ENCODE measurements at regions not wholly inside any gene's neighbourhood (a gene's known extent, or its start where the extent isn't known, plus 50 kb on each side); places are given as distances from the start of the nearest gene placed in this dataset.

- Mint-ChIP-seq H3K9me3 (no peaks in the 10 kb centered on the region), H3K27me3 (ENCODE audit: insufficient read depth) (no peaks in the 10 kb centered on the region), H3K36me3 (ENCODE audit: low read depth) (no peaks in the 10 kb centered on the region), H3K4me1 (no peaks in the 10 kb centered on the region), H3K4me3 (no peak overlapping the region), H3K27ac (no peak overlapping the region)
- H3K4me1 ChIP-seq (ENCODE audit: control insufficient read depth, insufficient read depth, low read length), result no peaks in the 10 kb centered on the region
- DNase-seq, result no peak
- H3K9ac ChIP-seq (ENCODE audit: extremely low read depth, low read length, poor library complexity, severe bottlenecking), result no peak overlapping the region
- TF ChIP-seq CTCF (conservative IDR thresholded peaks at IDR 0.05), result no peak
- H3K27ac ChIP-seq (ENCODE audit: low read depth, low read length), result no peak overlapping the region
- no peaks in the 10 kb centered on the region for H3K36me3 ChIP-seq (ENCODE audit: control insufficient read depth, insufficient read depth, low read length)
- no peak overlapping the region for H3K4me3 ChIP-seq (ENCODE audit: low read length)
- H3K27me3 ChIP-seq (ENCODE audit: control insufficient read depth, insufficient read depth, low read length, poor library complexity, severe bottlenecking), result no peaks in the 10 kb centered on the region
- WGBS, 2 experiments (ENCODE audit: insufficient coverage in 1 of 2, insufficient read length in 1 of 2), result 95 to 96% methylated on average over 3 to 4 of the region's 4 CpGs
- H3K9me3 ChIP-seq (ENCODE audit: control insufficient read depth, low read length), result no peaks in the 10 kb centered on the region
Measured at GRCh38 chr3:5579946-5580345, 392.4 kb downstream of the EDEM1 start.

DNA sequence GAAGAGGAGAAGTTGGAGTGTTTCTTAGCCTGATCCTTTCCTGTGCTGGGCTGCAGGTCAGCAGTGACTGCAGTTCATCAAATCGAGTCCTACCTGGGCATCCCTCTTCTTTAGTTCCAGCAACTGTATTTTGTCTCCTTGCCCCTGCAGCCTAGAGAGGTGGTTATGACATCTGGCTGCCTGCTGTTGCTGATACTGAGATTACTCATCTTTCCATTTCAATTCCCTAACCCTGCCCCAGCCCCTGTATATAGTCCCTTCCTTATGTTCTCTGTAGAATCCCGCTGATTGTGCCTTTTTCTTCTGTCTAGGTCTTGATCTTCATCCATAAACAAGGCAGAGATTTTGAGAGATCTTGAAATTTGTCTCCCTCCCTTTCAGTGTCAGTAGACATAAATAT lies 393.3 kb downstream of the EDEM1 start:
- Mint-ChIP-seq H3K4me1 (no peaks in the 10 kb centered on the region), H3K9me3 (no peaks in the 10 kb centered on the region), H3K27ac (no peak overlapping the region), H3K4me3 (no peak overlapping the region), H3K27me3 (ENCODE audit: insufficient read depth) (no peaks in the 10 kb centered on the region), H3K36me3 (ENCODE audit: low read depth) (no peaks in the 10 kb centered on the region)
- no peak for DNase-seq
- H3K9ac ChIP-seq (ENCODE audit: extremely low read depth, low read length, poor library complexity, severe bottlenecking), result no peak overlapping the region
- no peak overlapping the region for H3K27ac ChIP-seq (ENCODE audit: low read depth, low read length)
- WGBS, 2 experiments (ENCODE audit: insufficient coverage in 1 of 2, insufficient read length in 1 of 2), result 85 to 88% methylated on average over 2 of the region's 2 CpGs
- H3K36me3 ChIP-seq (ENCODE audit: control insufficient read depth, insufficient read depth, low read length), result no peaks in the 10 kb centered on the region
- no peaks in the 10 kb centered on the region for H3K9me3 ChIP-seq (ENCODE audit: control insufficient read depth, low read length)
- no peaks in the 10 kb centered on the region for H3K4me1 ChIP-seq (ENCODE audit: control insufficient read depth, insufficient read depth, low read length)
- no peak overlapping the region for H3K4me3 ChIP-seq (ENCODE audit: low read length)
- TF ChIP-seq CTCF (conservative IDR thresholded peaks at IDR 0.05), result no peak
- no peaks in the 10 kb centered on the region for H3K27me3 ChIP-seq (ENCODE audit: control insufficient read depth, insufficient read depth, low read length, poor library complexity, severe bottlenecking)

DNA sequence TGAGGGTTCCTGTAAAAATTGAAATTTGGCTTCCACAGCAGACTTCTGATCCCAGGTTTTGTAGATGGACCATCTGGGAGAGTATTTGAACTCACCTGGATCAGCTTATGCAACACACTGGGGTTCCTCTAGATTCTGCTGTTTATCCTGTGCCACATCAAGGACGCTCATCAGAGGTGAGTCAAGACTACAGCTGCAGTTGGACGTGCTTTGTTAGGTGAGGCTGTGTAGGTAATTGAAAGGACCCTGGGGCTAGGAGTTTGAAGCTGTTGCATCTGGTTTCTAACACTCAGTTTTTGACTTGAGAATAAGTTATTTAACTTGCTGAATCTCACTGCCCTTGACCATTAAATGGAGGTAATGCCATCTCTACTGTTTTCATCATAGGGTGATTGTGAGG lies 394.2 kb downstream of the EDEM1 start:
- Mint-ChIP-seq H3K4me1 (no peaks in the 10 kb centered on the region), H3K4me3 (no peak overlapping the region), H3K27ac (no peak overlapping the region), H3K36me3 (ENCODE audit: low read depth) (no peaks in the 10 kb centered on the region), H3K9me3 (no peaks in the 10 kb centered on the region), H3K27me3 (ENCODE audit: insufficient read depth) (no peaks in the 10 kb centered on the region)
- WGBS, 2 experiments (ENCODE audit: insufficient coverage in 1 of 2, insufficient read length in 1 of 2), result 91 to 100% methylated on average over 2 of the region's 2 CpGs
- H3K27ac ChIP-seq (ENCODE audit: low read depth, low read length), result no peak overlapping the region
- no peaks in the 10 kb centered on the region for H3K4me1 ChIP-seq (ENCODE audit: control insufficient read depth, insufficient read depth, low read length)
- H3K4me3 ChIP-seq (ENCODE audit: low read length), result no peak overlapping the region
- no peak for TF ChIP-seq CTCF (conservative IDR thresholded peaks at IDR 0.05)
- no peak overlapping the region for H3K9ac ChIP-seq (ENCODE audit: extremely low read depth, low read length, poor library complexity, severe bottlenecking)
- no peaks in the 10 kb centered on the region for H3K9me3 ChIP-seq (ENCODE audit: control insufficient read depth, low read length)
- no peak for DNase-seq
- no peaks in the 10 kb centered on the region for H3K36me3 ChIP-seq (ENCODE audit: control insufficient read depth, insufficient read depth, low read length)
- H3K27me3 ChIP-seq (ENCODE audit: control insufficient read depth, insufficient read depth, low read length, poor library complexity, severe bottlenecking), result no peaks in the 10 kb centered on the region

Data from endodermal cell (in vitro differentiated cells).